ENCODE measurements at regions not wholly inside any gene's neighbourhood (a gene's known extent, or its start where the extent isn't known, plus 50 kb on each side); places are given as distances from the start of the nearest gene placed in this dataset.

GRCh38 chr18:28778706-28779105 is 601.8 kb upstream of the CDH2 start:
- no peak for TF ChIP-seq CTCF (IDR thresholded peaks at IDR 0.05)
- TF ChIP-seq ZFX (IDR thresholded peaks at IDR 0.05; ENCODE audit: borderline replicate concordance): no peak
